Kidney epithelial cell (primary cell): ENCODE measurements at regions not wholly inside any gene's neighbourhood (a gene's known extent, or its start where the extent isn't known, plus 50 kb on each side); places are given as distances from the start of the nearest gene placed in this dataset.

Experiments used
- DNase-seq: peaks from one replicate; pipeline ENCODE4 v3.0.0-alpha.2; 2010; ENCODE audit warnings: low read depth
- H3K27me3 ChIP-seq: 2 replicates; pipeline ENCODE4 v1.6.0; 2011; ENCODE audit warnings: low read length; ENCODE audit not compliant: control insufficient read depth, insufficient read depth
- H3K36me3 ChIP-seq: 2 replicates; pipeline ENCODE4 v1.5.1; 2011; ENCODE audit warnings: low read length; ENCODE audit not compliant: control insufficient read depth, insufficient read depth
- H3K4me3 ChIP-seq: 2 replicates; pipeline ENCODE4 v1.5.1; 2011; ENCODE audit warnings: low read depth, mild to moderate bottlenecking, control low read depth, low read length
- CTCF ChIP-seq: IDR thresholded peaks from 2 replicates; pipeline ENCODE4 v1.5.1; 2011; ENCODE audit warnings: mild to moderate bottlenecking, moderate library complexity, low read length, control low read depth, inconsistent platforms; ENCODE audit not compliant: insufficient read depth, poor library complexity, severe bottlenecking

- Histone ChIP-seq H3K4me3 (no peak overlapping the region), H3K36me3 (no peaks in the 10 kb centered on the region), H3K27me3 (no peaks in the 10 kb centered on the region)
- DNase-seq: no peak
- no peak for TF ChIP-seq CTCF
These were observed 319.5 kb downstream of the PIK3R1 start for GRCh38 chr5:68534956-68535520.

- no peaks in the 10 kb centered on the region for H3K27me3 ChIP-seq
These were observed 323.4 kb downstream of the PIK3R1 start for GRCh38 chr5:68538814-68539420.

GRCh38 chr5:68540798-68541590 is 325.4 kb downstream of the PIK3R1 start:
- no peak for TF ChIP-seq CTCF
- Histone ChIP-seq H3K36me3 (no peaks in the 10 kb centered on the region), H3K27me3 (no peaks in the 10 kb centered on the region), H3K4me3 (no peak overlapping the region)
- DNase-seq: no peak

More at GRCh38 chr5:68538814-68539420, 323.4 kb downstream of the PIK3R1 start:
- Histone ChIP-seq H3K4me3 (no peak overlapping the region), H3K36me3 (no peaks in the 10 kb centered on the region)
- no peak for TF ChIP-seq CTCF
- no peak for DNase-seq

- DNase-seq: no peak
- H3K4me3 ChIP-seq: no peak overlapping the region
- no peaks in the 10 kb centered on the region for H3K27me3 ChIP-seq
- no peak for TF ChIP-seq CTCF
- no peaks in the 10 kb centered on the region for H3K36me3 ChIP-seq
These were observed 326.7 kb downstream of the PIK3R1 start for GRCh38 chr5:68542207-68542606.

GRCh38 chr5:68543212-68543611 is 327.7 kb downstream of the PIK3R1 start:
- no peak for DNase-seq
- TF ChIP-seq CTCF: no peak

More at GRCh38 chr5:68543212-68543611, 327.7 kb downstream of the PIK3R1 start:
- Histone ChIP-seq H3K36me3 (no peaks in the 10 kb centered on the region), H3K4me3 (no peak overlapping the region), H3K27me3 (no peaks in the 10 kb centered on the region)
